GM13977 (cell line): ENCODE measurements at regions not wholly inside any gene's neighbourhood (a gene's known extent, or its start where the extent isn't known, plus 50 kb on each side); places are given as distances from the start of the nearest gene placed in this dataset.

ENCODE experiments used
- DNase-seq: peaks from one replicate; pipeline ENCODE4 v3.0.0; 2012; ENCODE audit warnings: low spot score
- in situ Hi-C: fragments of 300-500 bp; cut with MboI; formaldehyde crosslinking; loops from one replicate; pipeline ENCODE4 v1.12.0; 2022; ENCODE audit warnings: low sequenced_read_pairs, low pct_unique_long_range_greater_than_20kb, mixed read lengths, inconsistent platforms; ENCODE audit not compliant: unreplicated experiment
- TF ChIP-seq, protein P1 (sequence below): IDR thresholded peaks from 2 replicates; pipeline ENCODE4 v1.5.1; 2012; ENCODE audit warnings: mild to moderate bottlenecking, control low read depth; ENCODE audit not compliant: insufficient read depth; ENCODE audit errors: extremely low read depth, missing control alignments

DNA sequence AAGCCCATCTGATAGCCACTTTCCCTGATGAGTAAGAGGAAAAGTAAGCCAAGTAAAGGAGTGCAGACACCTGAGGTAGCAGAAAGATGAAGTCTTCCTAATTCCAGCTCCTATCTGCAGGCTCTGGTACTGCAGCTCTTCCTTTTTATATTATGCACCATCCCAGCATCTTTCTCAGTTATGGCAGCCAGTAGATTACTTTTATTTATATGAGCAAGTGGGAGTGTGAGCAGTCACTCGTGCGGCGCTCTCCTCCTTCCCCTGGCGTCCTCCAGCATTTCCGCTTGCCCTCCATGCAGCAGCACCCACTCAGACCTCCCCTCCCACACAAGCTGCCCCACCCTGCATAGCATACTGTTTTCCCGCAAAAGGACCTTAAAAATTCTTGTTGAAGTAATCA lies 465.9 kb upstream of the DPPA4 start:
- TF ChIP-seq, protein P1, sequence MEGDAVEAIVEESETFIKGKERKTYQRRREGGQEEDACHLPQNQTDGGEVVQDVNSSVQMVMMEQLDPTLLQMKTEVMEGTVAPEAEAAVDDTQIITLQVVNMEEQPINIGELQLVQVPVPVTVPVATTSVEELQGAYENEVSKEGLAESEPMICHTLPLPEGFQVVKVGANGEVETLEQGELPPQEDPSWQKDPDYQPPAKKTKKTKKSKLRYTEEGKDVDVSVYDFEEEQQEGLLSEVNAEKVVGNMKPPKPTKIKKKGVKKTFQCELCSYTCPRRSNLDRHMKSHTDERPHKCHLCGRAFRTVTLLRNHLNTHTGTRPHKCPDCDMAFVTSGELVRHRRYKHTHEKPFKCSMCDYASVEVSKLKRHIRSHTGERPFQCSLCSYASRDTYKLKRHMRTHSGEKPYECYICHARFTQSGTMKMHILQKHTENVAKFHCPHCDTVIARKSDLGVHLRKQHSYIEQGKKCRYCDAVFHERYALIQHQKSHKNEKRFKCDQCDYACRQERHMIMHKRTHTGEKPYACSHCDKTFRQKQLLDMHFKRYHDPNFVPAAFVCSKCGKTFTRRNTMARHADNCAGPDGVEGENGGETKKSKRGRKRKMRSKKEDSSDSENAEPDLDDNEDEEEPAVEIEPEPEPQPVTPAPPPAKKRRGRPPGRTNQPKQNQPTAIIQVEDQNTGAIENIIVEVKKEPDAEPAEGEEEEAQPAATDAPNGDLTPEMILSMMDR, result no peak
- in situ Hi-C loops, result no loop called here
- DNase-seq, result no peak

DNA sequence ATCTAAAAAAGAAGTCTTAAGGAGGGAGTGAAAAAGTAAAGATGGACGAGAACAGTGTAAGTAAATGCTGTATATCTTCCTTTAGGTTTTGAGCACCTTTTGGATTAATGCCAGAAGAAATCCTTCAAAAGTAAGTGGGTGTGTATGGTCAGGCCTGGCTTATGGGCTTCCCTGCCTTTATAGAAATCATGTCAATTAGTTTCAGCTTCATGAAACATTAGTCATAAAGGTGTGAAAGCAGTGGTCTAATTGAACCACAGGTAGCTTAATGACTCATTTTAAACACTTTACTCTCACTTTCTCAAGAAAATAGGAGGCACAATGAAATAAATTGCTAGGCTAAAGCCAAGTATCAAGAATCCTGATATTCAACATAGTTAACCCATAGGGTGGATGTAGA lies 467.4 kb upstream of the DPPA4 start:
- no peak for DNase-seq
- in situ Hi-C loops, result no loop called here

DNA sequence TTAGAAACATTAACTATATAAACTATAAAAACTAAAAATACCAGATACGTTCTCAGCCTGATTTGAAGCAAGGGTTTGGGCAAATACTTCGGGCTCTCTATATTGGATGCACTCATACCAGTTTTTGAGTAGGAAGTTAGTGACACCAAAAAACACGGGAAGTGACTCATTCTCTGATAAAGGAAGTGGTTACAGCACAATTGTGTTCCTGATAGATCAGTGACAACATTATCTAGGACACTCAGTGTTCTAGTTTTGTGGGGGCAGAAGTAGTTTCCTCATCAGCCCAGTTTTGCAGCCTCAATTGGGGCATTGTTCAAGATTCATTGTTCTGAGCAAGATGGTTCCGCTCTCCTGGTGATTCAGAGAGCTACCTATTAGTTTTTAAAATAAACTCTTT lies 469.6 kb upstream of the DPPA4 start:
- TF ChIP-seq, protein P1, result no peak
- DNase-seq, result no peak
- in situ Hi-C loops, result no loop called here

More for the DNA sequence above, 467.4 kb upstream of the DPPA4 start:
- TF ChIP-seq, protein P1, result no peak

DNA sequence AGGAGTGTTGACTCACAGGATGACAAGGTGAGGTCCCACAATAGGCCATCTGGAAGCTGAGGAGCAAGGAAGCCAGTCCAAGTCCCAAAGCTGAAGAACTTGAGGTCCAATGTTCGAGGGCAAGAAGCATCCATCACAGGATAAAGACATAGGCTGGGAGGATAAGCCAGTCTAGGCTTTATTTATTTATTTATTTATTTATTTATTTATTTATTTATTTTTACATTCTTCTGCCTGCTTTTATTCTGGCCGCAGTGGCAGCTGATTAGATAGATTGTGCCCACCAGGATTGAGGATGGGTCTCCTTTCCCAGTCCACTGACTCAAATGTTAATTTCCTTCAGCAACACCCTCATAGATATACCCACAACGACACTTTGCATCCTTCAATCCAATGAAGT lies 472.2 kb upstream of the DPPA4 start:
- in situ Hi-C loops, result no loop called here
- TF ChIP-seq, protein P1, result no peak
- no peak for DNase-seq

DNA sequence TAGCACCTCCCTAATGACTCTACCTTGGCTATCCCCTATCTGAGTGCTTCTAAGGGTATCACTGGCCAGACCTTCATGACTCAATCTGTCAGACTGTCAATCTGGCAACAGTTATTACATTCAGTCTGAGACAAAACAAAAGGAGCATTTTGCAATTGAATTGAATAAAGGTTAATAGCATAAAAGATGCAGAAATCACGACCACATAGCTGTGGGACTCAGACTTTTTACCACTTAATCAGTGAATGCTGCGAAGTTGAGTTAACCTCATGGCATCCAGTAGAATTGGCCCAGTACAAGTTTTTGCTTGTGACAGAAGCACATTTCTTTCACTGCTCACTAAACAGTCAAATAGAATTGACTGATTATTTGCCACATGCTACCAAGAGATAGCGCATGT lies 480.7 kb upstream of the DPPA4 start:
- in situ Hi-C loops, result no loop called here
- TF ChIP-seq, protein P1, result no peak
- DNase-seq, result no peak

DNA sequence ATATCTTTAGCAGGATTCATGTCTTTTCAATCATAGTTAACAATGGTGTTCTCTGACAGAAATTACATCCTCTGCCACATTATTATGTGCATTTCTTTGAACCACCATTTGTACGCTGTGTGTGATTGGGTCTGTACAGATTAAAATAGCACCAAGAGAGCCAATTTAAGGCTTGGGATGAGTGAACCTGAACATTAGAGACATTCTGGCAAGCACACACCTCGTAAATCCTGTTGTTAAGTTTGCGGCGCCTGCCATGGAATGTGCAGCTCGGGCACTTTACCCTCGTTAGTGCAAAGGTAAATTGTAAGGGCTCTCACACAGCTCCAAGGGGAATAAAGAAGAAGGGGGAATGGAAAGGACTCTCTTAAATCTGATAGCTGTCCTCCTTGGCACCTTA lies 482.4 kb upstream of the DPPA4 start:
- no peak for DNase-seq
- in situ Hi-C loops, result no loop called here
- TF ChIP-seq, protein P1, result no peak
